AG08396 (cell line): ENCODE measurements at regions not wholly inside any gene's neighbourhood (a gene's known extent, or its start where the extent isn't known, plus 50 kb on each side); places are given as distances from the start of the nearest gene placed in this dataset.

Source experiments
- DNase-seq: peaks from one replicate; pipeline ENCODE4 v3.0.0; 2012; ENCODE audit warnings: low spot score, mixed read lengths

DNA sequence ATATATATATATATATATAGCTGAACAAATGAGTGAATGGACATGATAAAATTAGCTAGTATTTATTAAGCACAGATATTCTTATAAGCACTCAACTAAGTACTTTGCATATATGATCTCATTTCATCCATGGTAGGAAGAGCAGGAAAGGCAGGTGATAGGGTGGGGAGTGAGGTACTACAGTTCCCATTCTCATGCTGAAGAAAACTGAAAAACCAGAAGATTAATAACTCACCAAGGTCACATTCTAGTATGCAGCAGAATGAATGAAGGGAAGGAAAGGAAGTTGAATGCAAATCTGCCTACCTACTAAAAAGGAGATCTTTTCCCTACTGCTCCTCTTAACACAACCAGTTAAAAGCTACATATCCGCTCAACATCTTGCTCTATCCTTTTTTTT is 298.1 kb upstream of the TMPO start:
- no peak for DNase-seq

DNA sequence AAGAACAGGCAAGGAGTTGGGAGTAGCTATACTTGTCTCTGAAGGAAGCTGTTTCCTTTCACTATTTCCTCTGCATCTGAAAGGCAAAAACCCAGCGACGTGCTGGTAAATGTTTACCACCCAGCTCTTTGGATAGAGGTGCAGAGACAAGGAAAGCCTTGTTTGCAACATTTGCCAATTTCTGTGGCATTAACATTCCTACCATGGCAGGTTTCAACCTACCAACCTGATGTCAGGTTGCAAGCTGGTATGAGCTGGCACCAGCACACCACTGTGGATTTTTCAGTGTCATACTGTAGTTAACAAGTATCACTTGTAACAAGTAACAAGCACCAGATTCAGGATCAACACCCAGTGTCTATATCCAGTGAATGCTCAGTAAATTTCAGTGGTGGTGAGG is 294.8 kb upstream of the TMPO start:
- no peak for DNase-seq

DNA sequence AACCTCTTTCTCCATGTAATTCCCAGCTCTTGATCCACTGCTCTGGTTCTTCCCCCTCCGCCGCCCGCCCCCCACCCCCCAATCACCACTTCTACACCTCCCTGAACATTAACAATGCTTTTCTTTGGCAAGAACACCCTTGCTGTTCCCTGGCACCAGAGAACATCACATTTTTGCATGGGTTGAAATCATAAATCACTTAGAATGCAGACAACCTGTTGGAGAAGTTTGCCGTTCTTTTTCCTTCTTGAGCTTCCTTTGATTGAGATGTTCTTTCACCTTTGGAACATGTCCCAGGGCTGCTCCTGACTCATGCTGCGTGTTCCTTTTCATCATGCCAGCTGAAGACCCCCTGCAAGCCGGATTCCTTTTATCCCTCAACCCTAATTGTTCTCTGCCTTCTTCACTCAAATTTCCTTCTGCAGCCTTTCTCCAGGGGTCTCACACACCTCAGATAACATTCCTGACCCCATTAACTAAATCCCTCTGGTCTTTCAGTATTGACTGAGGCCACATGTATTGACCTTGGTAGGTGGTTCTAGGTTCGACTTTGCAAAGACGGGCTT is 294.1 kb upstream of the TMPO start:
- no peak for DNase-seq

GRCh38 chr12:98222135-98222534 is 293.3 kb upstream of the TMPO start:
- no peak for DNase-seq

- no peak for DNase-seq
Measured at GRCh38 chr12:98224584-98225221, 290.7 kb upstream of the TMPO start.

DNA sequence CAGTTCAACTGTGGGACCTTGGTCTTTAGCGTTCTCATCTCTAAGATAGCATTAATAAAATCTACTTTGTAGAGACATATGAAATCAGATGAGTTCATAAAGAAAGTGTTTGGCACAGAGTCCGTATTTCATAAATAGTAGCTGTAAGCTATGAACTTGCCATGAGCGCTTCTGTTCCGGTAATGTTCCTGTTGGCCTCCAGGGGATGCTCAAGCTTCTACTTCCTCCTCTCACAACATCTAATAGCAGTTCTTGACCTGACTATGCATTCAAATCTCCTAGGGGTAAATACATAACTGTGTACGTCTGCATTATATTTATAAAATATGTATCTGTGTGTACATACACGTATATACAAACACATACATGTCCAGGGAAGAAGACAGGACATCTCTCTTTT is 288.2 kb upstream of the TMPO start:
- no peak for DNase-seq

- DNase-seq: no peak
Measured at GRCh38 chr12:98228683-98229539, 286.5 kb upstream of the TMPO start.

GRCh38 chr12:98229540-98229924 is 285.9 kb upstream of the TMPO start:
- no peak for DNase-seq

GRCh38 chr12:98232753-98233390 is 282.5 kb upstream of the TMPO start:
- DNase-seq: no peak

- no peak for DNase-seq
Measured at GRCh38 chr12:98235301-98235700, 280.1 kb upstream of the TMPO start.

DNA sequence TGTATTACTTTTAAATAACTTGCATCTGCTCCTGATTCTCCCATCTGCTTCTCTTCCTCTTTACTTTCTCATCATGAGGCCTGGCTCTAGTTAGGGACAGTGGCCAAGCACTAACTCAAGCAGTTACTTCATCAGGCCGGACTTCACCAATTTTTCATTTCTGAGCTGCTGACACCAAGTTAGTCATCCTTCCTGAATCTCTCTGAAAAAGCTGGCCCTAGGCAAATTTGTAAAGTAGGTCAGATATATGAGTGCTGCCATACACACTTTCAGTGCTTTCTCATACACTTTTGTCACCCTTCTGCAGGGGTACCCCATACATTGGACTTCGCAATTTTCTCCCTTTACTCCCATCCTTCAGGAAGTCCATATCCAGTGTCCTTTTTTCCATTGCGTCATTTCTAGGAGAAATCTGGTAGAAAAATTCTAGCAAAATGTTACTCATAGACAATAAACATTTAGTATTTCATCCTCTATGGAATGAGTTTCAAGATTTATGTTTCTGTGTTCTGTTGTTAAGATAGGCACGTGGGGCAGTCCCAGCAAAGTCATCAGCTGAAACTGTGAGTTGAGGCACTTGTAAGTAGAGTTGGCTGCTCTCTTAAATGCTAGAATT is 276.8 kb upstream of the TMPO start:
- DNase-seq: no peak

- DNase-seq: no peak
Measured at GRCh38 chr12:98243190-98243589, 272.2 kb upstream of the TMPO start.

DNA sequence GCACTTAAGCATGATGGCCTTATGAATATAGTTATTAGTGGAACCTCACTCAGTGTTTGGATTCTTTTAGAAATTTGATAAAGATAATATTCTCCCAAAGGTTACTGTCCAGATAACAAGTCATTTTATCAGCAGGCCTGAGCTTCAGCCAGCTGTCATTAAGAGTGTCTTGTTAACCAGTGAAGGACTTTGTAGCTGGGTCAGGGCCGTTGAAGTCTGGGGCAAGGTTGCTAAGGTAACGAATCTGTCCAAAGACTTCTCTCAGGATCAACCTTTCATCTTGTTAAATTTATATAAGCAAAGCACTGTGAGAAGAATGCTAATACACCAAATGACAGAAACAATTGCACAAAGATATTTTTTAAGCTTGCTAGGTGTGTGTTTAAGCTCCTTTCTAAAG is 271.3 kb upstream of the TMPO start:
- DNase-seq: no peak

DNA sequence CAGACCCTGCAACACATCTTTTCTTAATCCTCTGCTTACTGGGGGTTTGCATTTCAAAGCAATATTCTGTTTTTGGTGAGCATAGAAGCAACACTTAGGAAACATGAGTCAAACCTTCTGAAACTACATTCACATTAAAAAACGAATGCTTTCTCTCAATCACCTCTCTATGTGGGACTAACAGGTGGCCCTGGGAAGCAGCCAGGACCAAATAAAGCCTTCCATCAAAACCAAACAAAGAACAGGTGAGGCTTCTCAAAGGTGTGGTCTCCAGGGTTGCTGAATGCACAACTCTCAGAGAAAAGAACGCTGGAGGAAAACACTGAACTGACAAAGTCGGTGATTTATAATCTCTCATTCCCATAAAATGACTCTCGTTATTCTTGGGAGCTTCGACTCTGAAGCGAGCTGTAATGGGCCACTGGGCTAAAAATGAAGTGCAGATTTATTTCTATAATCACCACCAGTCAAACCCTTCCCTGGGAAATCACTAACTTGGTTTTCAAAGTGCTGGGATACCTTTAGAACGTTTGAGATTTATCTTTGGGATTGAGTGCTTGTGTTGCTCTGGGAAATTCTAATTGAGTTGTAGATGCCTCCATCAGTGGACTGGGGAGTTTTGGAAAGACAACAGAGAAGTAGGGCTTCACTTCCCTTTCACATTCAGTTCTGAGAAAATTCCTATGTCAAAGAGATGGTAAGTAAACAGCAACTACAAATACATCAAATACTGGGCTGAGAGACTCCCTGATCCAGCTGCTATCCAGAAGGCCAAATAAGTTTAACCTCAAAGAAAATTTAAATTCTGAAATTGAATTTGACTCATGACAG is 262.0 kb upstream of the TMPO start:
- DNase-seq: no peak

DNA sequence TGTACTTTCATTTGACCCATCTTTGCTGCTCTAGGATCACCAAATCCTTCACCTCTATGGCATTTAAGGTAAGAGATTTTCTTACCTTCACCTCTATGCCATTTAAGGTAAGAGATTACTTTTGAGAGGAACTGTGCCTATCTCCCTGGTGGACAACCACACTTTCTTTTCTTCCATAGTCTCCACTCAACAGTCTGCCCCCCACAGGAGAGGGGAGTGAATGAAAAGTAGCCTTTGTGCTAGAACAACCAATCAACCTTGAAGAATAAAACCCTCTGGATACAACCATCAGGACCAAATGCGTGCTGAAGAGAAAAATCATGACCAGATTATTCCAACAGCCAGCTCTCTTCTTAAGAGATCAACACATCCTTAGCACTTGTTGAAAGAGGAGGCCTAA is 258.6 kb upstream of the TMPO start:
- no peak for DNase-seq

GRCh38 chr12:98259693-98260092 is 255.7 kb upstream of the TMPO start:
- no peak for DNase-seq

- no peak for DNase-seq
Measured at GRCh38 chr12:98260276-98260675, 255.1 kb upstream of the TMPO start.

- DNase-seq: no peak
Measured at GRCh38 chr12:98262902-98263301, 252.5 kb upstream of the TMPO start.

DNA sequence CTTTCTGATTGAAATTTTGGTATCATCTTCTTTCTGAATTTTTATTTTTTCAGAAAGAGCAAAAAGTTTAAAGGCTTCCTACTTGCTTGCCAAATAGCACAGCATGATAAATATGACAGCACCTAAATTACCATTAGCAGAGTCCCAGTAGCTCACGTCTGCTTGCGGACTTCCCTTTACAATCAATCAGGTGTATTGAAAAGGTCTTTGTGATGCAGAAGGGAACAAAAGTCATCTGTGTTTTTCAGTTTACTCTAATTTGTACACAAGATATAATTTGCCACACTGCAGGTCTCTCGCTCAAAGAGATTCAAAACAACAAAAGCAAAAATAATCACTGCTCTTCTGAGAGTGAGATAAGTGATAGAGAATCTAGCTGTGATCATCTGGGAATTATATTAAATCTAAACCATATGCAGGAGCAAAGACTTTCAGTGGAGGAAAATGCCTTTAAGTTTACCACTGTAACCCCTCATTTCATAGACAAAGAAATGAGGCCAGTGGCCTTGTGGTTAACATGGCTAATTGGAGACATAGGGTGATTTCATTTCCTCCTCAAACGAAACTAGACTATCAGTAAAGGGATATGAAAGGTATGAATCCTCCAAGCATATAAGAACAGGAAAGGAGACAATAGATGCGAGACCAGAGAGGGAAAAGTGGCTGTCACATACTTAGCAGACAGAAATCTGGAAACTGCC is 240.8 kb upstream of the TMPO start:
- no peak for DNase-seq

DNA sequence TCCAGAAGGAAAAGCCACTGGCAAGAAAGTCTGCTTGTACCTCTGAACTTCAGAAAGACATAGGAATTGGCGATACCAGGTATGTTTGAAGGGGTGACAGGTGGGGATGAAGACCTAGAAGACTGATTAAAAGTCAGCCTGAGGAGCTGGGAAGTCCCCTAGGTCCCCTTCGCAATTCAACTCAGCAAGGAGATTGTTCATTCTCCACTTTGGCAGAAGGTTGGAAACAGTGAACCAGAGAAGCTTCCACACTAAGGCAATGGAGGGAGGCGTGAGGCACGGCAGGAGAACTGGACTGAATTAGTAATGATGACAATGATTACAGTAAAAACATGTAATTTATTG is 240.3 kb upstream of the TMPO start:
- DNase-seq: no peak

DNA sequence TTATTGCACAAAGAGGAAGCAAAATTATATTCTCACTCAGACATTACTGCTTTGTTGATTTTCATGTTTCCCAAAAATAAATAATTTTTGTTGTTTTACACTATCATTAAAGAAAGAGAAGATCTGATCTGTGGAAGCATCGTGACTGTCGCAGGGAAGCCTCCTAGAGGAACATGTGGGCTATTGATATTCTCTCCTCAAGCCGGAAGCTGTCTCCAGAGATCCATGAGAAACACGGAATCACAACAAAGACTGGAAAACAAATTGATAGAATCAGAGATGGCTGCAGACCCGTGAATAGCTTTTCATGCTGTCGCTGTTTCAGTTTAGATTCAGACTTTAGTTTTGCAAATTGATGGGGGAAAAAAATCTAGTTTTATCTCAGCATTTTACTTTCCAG is 235.2 kb upstream of the TMPO start:
- DNase-seq: no peak
